A172 (cell line): ENCODE measurements at regions not wholly inside any gene's neighbourhood (a gene's known extent, or its start where the extent isn't known, plus 50 kb on each side); places are given as distances from the start of the nearest gene placed in this dataset.
"Not testable (repeated sequence)": the region's sequence is repeated elsewhere in the genome, so short reads cannot be mapped to it uniquely, and the experiment has no call there.

ENCODE experiments used
- DNase-seq: peaks from one replicate; pipeline ENCODE4 v3.0.0-alpha.2; 2015; ENCODE audit warnings: low spot score

GRCh38 chr3:165521131-165521871 lies 315.9 kb downstream of the BCHE start:
- DNase-seq: no peak

- DNase-seq: no peak
Observed at GRCh38 chr3:165519687-165520086, 317.5 kb downstream of the BCHE start.

- DNase-seq: peak; percentile 65
Observed at GRCh38 chr3:165518346-165518745, 318.9 kb downstream of the BCHE start.

GRCh38 chr3:165513715-165514701 lies 317.8 kb upstream of the SLITRK3 start:
- no peak for DNase-seq

- no peak for DNase-seq
Observed at GRCh38 chr3:165507576-165507975, 311.4 kb upstream of the SLITRK3 start.

GRCh38 chr3:165507060-165507459 lies 310.9 kb upstream of the SLITRK3 start:
- no peak for DNase-seq

GRCh38 chr3:165505657-165506056 lies 309.5 kb upstream of the SLITRK3 start:
- no peak for DNase-seq

- no peak for DNase-seq
Observed at GRCh38 chr3:165504554-165504953, 308.4 kb upstream of the SLITRK3 start.

- no peak for DNase-seq
Observed at GRCh38 chr3:165503825-165504224, 307.6 kb upstream of the SLITRK3 start.

GRCh38 chr3:165503346-165503745 lies 307.2 kb upstream of the SLITRK3 start:
- DNase-seq: no peak

- no peak for DNase-seq
Observed at GRCh38 chr3:165502707-165503106, 306.5 kb upstream of the SLITRK3 start.

GRCh38 chr3:165498742-165499141 lies 302.6 kb upstream of the SLITRK3 start:
- DNase-seq: not testable (repeated sequence)

- DNase-seq: no peak
Observed at GRCh38 chr3:165491487-165491886, 295.3 kb upstream of the SLITRK3 start.

GRCh38 chr3:165476399-165477060 lies 280.3 kb upstream of the SLITRK3 start:
- DNase-seq: no peak

GRCh38 chr3:165466856-165467255 lies 270.7 kb upstream of the SLITRK3 start:
- no peak for DNase-seq

- peak; percentile 46 for DNase-seq
Observed at GRCh38 chr3:165464736-165465135, 268.6 kb upstream of the SLITRK3 start.

GRCh38 chr3:165463531-165463930 lies 267.3 kb upstream of the SLITRK3 start:
- DNase-seq: no peak

GRCh38 chr3:165462636-165463334 lies 266.6 kb upstream of the SLITRK3 start:
- DNase-seq: no peak

GRCh38 chr3:165459924-165460835 lies 264.0 kb upstream of the SLITRK3 start:
- DNase-seq: no peak

- DNase-seq: no peak
Observed at GRCh38 chr3:165459111-165459510, 262.9 kb upstream of the SLITRK3 start.

- no peak for DNase-seq
Observed at GRCh38 chr3:165457096-165457495, 260.9 kb upstream of the SLITRK3 start.
